Osteocyte (in vitro differentiated cells): ENCODE measurements at regions not wholly inside any gene's neighbourhood (a gene's known extent, or its start where the extent isn't known, plus 50 kb on each side); places are given as distances from the start of the nearest gene placed in this dataset.
"Not testable (repeated sequence)": the region's sequence is repeated elsewhere in the genome, so short reads cannot be mapped to it uniquely, and the experiment has no call there.

Source experiments
- DNase-seq: peaks from one replicate; pipeline ENCODE4 v3.0.0; 2021; ENCODE audit warnings: mixed read lengths; ENCODE audit not compliant: unreplicated experiment; ENCODE audit errors: extremely low spot score
- H3K27ac Mint-ChIP-seq: one replicate; pipeline ENCODE4 v1.8.0; 2021; ENCODE audit warnings: mild to moderate bottlenecking, mixed read lengths; ENCODE audit not compliant: unreplicated experiment
- H3K27me3 Mint-ChIP-seq: one replicate; pipeline ENCODE4 v1.8.0; 2021; ENCODE audit warnings: mixed read lengths; ENCODE audit not compliant: unreplicated experiment
- H3K36me3 Mint-ChIP-seq: one replicate; pipeline ENCODE4 v1.8.0; 2021; ENCODE audit warnings: mixed read lengths; ENCODE audit not compliant: unreplicated experiment
- H3K4me1 Mint-ChIP-seq: one replicate; pipeline ENCODE4 v1.8.0; 2021; ENCODE audit warnings: mixed read lengths; ENCODE audit not compliant: unreplicated experiment
- H3K4me3 Mint-ChIP-seq: one replicate; pipeline ENCODE4 v1.8.0; 2021; ENCODE audit warnings: mild to moderate bottlenecking, moderate library complexity, mixed read lengths; ENCODE audit not compliant: unreplicated experiment
- H3K9me3 Mint-ChIP-seq: one replicate; pipeline ENCODE4 v1.8.0; 2021; ENCODE audit warnings: mixed read lengths; ENCODE audit not compliant: unreplicated experiment
- CTCF ChIP-seq: fragments of 200-600 bp; sonication (generic); IDR thresholded peaks from 2 replicates; pipeline ENCODE4 v1.5.0; 2021; ENCODE audit warnings: antibody characterized with exemption, mild to moderate bottlenecking, moderate library complexity

GRCh38 chrX:131402124-131402811 lies 113.2 kb upstream of the IGSF1 start:
- no peaks in the 10 kb centered on the region for H3K4me1 Mint-ChIP-seq
- peaks cover 4% of the 10 kb centered on the region for H3K9me3 Mint-ChIP-seq
- TF ChIP-seq CTCF, result no peak
- peaks cover 3% of the 10 kb centered on the region for H3K36me3 Mint-ChIP-seq
- no peak overlapping the region for H3K4me3 Mint-ChIP-seq
- H3K27me3 Mint-ChIP-seq, result no peaks in the 10 kb centered on the region
- DNase-seq, result no peak
- no peak overlapping the region for H3K27ac Mint-ChIP-seq

- no peaks in the 10 kb centered on the region for H3K36me3 Mint-ChIP-seq
- no peaks in the 10 kb centered on the region for H3K4me1 Mint-ChIP-seq
- TF ChIP-seq CTCF, result no peak
- no peak overlapping the region for H3K4me3 Mint-ChIP-seq
- no peak for DNase-seq
- H3K27ac Mint-ChIP-seq, result no peak overlapping the region
- H3K9me3 Mint-ChIP-seq, result no peaks in the 10 kb centered on the region
- no peaks in the 10 kb centered on the region for H3K27me3 Mint-ChIP-seq
Measured at GRCh38 chrX:131405497-131405896, 116.4 kb upstream of the IGSF1 start.

GRCh38 chrX:131424895-131425294 lies 119.0 kb upstream of the OR13H1 start:
- TF ChIP-seq CTCF, result no peak
- DNase-seq, result no peak
- Mint-ChIP-seq H3K27me3 (no peaks in the 10 kb centered on the region), H3K9me3 (no peaks in the 10 kb centered on the region), H3K4me1 (no peaks in the 10 kb centered on the region), H3K36me3 (no peaks in the 10 kb centered on the region), H3K4me3 (no peak overlapping the region), H3K27ac (no peak overlapping the region)

GRCh38 chrX:131430465-131430864 lies 113.4 kb upstream of the OR13H1 start:
- not testable (repeated sequence) for H3K27ac Mint-ChIP-seq, H3K4me3 Mint-ChIP-seq, DNase-seq, H3K27me3 Mint-ChIP-seq, H3K36me3 Mint-ChIP-seq, H3K4me1 Mint-ChIP-seq
- peaks cover 18% of the 10 kb centered on the region for H3K9me3 Mint-ChIP-seq

GRCh38 chrX:131441033-131441432 lies 102.8 kb upstream of the OR13H1 start:
- H3K4me3 Mint-ChIP-seq, result no peak overlapping the region
- no peaks in the 10 kb centered on the region for H3K9me3 Mint-ChIP-seq
- H3K4me1 Mint-ChIP-seq, result peaks cover 10% of the 10 kb centered on the region
- TF ChIP-seq CTCF, result no peak
- no peaks in the 10 kb centered on the region for H3K36me3 Mint-ChIP-seq
- no peaks in the 10 kb centered on the region for H3K27me3 Mint-ChIP-seq
- no peak overlapping the region for H3K27ac Mint-ChIP-seq
- DNase-seq, result no peak

GRCh38 chrX:131445955-131446354 lies 97.9 kb upstream of the OR13H1 start:
- Mint-ChIP-seq H3K4me3 (no peak overlapping the region), H3K9me3 (peaks cover 5% of the 10 kb centered on the region), H3K27ac (no peak overlapping the region), H3K4me1 (peaks cover 10% of the 10 kb centered on the region), H3K36me3 (peaks cover 4% of the 10 kb centered on the region), H3K27me3 (no peaks in the 10 kb centered on the region)
- no peak for TF ChIP-seq CTCF
- no peak for DNase-seq

GRCh38 chrX:131461855-131462254 lies 82.0 kb upstream of the OR13H1 start:
- Mint-ChIP-seq H3K9me3 (peaks cover 28% of the 10 kb centered on the region), H3K36me3 (peaks cover 22% of the 10 kb centered on the region)
- H3K27me3 Mint-ChIP-seq, H3K4me3 Mint-ChIP-seq, H3K27ac Mint-ChIP-seq, DNase-seq, H3K4me1 Mint-ChIP-seq: not testable (repeated sequence)

- not testable (repeated sequence) for H3K27me3 Mint-ChIP-seq, H3K4me3 Mint-ChIP-seq, H3K4me1 Mint-ChIP-seq, DNase-seq, H3K27ac Mint-ChIP-seq
- H3K36me3 Mint-ChIP-seq, result peaks cover 10% of the 10 kb centered on the region
- H3K9me3 Mint-ChIP-seq, result peaks cover 25% of the 10 kb centered on the region
Measured at GRCh38 chrX:131473809-131474208, 70.1 kb upstream of the OR13H1 start.
